ENCODE measurements at regions not wholly inside any gene's neighbourhood (a gene's known extent, or its start where the extent isn't known, plus 50 kb on each side); places are given as distances from the start of the nearest gene placed in this dataset.
"Not testable (repeated sequence)": the region's sequence is repeated elsewhere in the genome, so short reads cannot be mapped to it uniquely, and the experiment has no call there.

- H3K27me3 ChIP-seq (replicated peaks; ENCODE audit: insufficient read depth) = no peaks in the 10 kb centered on the region
- no peak for DNase-seq
- H4K20me1 ChIP-seq (ENCODE audit: insufficient read depth) = no peaks in the 10 kb centered on the region
- no peak overlapping the region for H3K27ac ChIP-seq
- H3K4me2 ChIP-seq (ENCODE audit: unreplicated experiment) = no peak overlapping the region
- no peaks in the 10 kb centered on the region for H3K36me3 ChIP-seq (ENCODE audit: low read depth)
- no peak overlapping the region for H2AFZ ChIP-seq
- no peaks in the 10 kb centered on the region for H3K4me1 ChIP-seq (ENCODE audit: insufficient read depth)
- H3K9ac ChIP-seq = no peak overlapping the region
- no peak for TF ChIP-seq EZH2phosphoT487 (IDR thresholded peaks at IDR 0.05; ENCODE audit: insufficient read depth, low read depth)
- no peak for TF ChIP-seq EZH2 (IDR thresholded peaks at IDR 0.05; ENCODE audit: insufficient read depth, poor library complexity, severe bottlenecking)
- H3K9me2 ChIP-seq (ENCODE audit: insufficient read depth) = no peaks in the 10 kb centered on the region
- H3F3A ChIP-seq (ENCODE audit: insufficient read depth) = no peaks in the 10 kb centered on the region
- H3K4me3 ChIP-seq = no peak overlapping the region
- no peaks in the 10 kb centered on the region for H3K9me3 ChIP-seq (ENCODE audit: low read depth)
- in situ Hi-C loops (cut with MboI) = no loop called here
- no peaks in the 10 kb centered on the region for H3K79me2 ChIP-seq (ENCODE audit: insufficient read depth)
These were observed 83.9 kb upstream of the SIPA1L2 start for GRCh38 chr1:232713785-232714184.

- Histone ChIP-seq H3K79me2 (ENCODE audit: insufficient read depth) (no peaks in the 10 kb centered on the region), H3K9me3 (ENCODE audit: low read depth) (no peaks in the 10 kb centered on the region), H3K9me2 (ENCODE audit: insufficient read depth) (no peaks in the 10 kb centered on the region), H2AFZ (no peak overlapping the region), H3K4me2 (ENCODE audit: unreplicated experiment) (no peak overlapping the region), H3K27me3 (replicated peaks; ENCODE audit: insufficient read depth) (no peaks in the 10 kb centered on the region), H3K36me3 (ENCODE audit: low read depth) (no peaks in the 10 kb centered on the region), H4K20me1 (ENCODE audit: insufficient read depth) (no peaks in the 10 kb centered on the region), H3K4me1 (ENCODE audit: insufficient read depth) (no peaks in the 10 kb centered on the region), H3K4me3 (no peak overlapping the region), H3F3A (ENCODE audit: insufficient read depth) (no peaks in the 10 kb centered on the region), H3K27ac (no peak overlapping the region), H3K9ac (no peak overlapping the region)
- in situ Hi-C loops (cut with MboI) = no loop called here
- DNase-seq = no peak
- TF ChIP-seq EZH2 (IDR thresholded peaks at IDR 0.05; ENCODE audit: insufficient read depth, poor library complexity, severe bottlenecking) = no peak
- TF ChIP-seq EZH2phosphoT487 (IDR thresholded peaks at IDR 0.05; ENCODE audit: insufficient read depth, low read depth) = no peak
These were observed 85.2 kb upstream of the SIPA1L2 start for GRCh38 chr1:232715154-232715553.

- 92 to 95% methylated on average over 4 of the region's 4 CpGs for WGBS, 2 experiments (ENCODE audit: low coverage in 1 of 2, low lambda C conversion rate in 2 of 2, missing lambda C conversion rate in 2 of 2)
- H3K27me3 ChIP-seq (replicated peaks; ENCODE audit: insufficient read depth); H3K4me2 ChIP-seq (ENCODE audit: unreplicated experiment); H3K9ac ChIP-seq; in situ Hi-C loops (cut with MboI); H4K20me1 ChIP-seq (ENCODE audit: insufficient read depth); H3K4me3 ChIP-seq; H3K9me3 ChIP-seq (ENCODE audit: low read depth); H3K9me2 ChIP-seq (ENCODE audit: insufficient read depth); H2AFZ ChIP-seq; H3F3A ChIP-seq (ENCODE audit: insufficient read depth); H3K79me2 ChIP-seq (ENCODE audit: insufficient read depth); H3K27ac ChIP-seq; H3K36me3 ChIP-seq (ENCODE audit: low read depth); DNase-seq; H3K4me1 ChIP-seq (ENCODE audit: insufficient read depth): not testable (repeated sequence)
These were observed 87.3 kb upstream of the MAP10 start for GRCh38 chr1:232717911-232718310.

DNA sequence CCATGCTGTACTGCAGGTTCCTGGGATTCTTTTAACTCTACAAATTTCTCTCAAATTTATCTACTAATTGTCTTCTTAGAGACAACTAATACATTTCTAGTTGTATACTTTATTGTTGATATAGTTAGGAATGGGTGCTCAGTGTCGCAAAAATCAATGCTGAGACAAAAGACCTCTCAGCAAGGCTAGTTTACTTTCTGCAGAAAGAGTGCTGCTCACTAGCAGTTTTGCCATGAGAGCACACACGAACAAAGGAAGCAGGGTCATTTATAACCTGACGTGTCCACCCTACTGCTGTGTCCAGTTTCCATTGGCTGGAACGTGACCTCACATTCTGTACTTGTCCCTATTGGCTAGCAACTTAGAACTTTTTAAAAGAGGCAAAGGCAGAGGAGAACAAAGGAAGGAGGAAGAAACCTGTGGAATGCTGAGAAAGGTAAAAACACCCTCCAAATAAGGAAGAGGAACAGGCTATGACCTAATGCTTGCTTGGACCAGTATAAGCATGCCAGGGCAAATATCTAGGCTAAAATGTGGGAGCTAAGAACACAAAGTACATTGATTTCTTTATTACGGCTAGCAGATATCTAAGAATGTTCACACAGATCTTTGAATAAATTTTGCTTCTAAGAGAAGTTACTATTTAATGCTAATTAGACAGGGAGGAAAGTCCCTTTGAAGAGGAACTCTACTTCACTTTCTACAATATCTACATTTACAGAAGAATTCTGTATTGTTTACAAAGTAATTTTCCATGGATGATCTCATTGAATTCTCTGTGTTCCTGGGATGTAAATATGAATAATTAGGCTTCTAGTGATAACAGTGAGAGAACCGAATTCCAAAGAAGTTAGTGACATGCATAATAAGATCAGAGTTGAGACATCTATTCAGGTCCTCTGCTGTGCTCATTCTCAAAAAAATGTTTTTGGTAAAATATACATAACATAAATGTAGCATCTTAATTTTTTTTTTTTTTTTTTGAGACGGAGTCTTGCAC, 86.0 kb upstream of the MAP10 start:
- no peaks in the 10 kb centered on the region for H3K36me3 ChIP-seq (ENCODE audit: low read depth)
- H3K27me3 ChIP-seq (replicated peaks; ENCODE audit: insufficient read depth) = no peaks in the 10 kb centered on the region
- no peak overlapping the region for H3K4me2 ChIP-seq (ENCODE audit: unreplicated experiment)
- no peaks in the 10 kb centered on the region for H4K20me1 ChIP-seq (ENCODE audit: insufficient read depth)
- H3K79me2 ChIP-seq (ENCODE audit: insufficient read depth) = no peaks in the 10 kb centered on the region
- no peaks in the 10 kb centered on the region for H3K9me2 ChIP-seq (ENCODE audit: insufficient read depth)
- in situ Hi-C loops (cut with MboI) = no loop called here
- no peaks in the 10 kb centered on the region for H3K9me3 ChIP-seq (ENCODE audit: low read depth)
- 87 to 91% methylated on average over 7 of the region's 7 CpGs for WGBS, 2 experiments (ENCODE audit: low coverage in 1 of 2, low lambda C conversion rate in 2 of 2, missing lambda C conversion rate in 2 of 2)
- no peak overlapping the region for H3K4me3 ChIP-seq
- no peaks in the 10 kb centered on the region for H3F3A ChIP-seq (ENCODE audit: insufficient read depth)
- no peak overlapping the region for H3K9ac ChIP-seq
- H3K4me1 ChIP-seq (ENCODE audit: insufficient read depth) = no peaks in the 10 kb centered on the region
- DNase-seq = no peak
- TF ChIP-seq EZH2phosphoT487 (IDR thresholded peaks at IDR 0.05; ENCODE audit: insufficient read depth, low read depth) (no peak), EZH2 (IDR thresholded peaks at IDR 0.05; ENCODE audit: insufficient read depth, poor library complexity, severe bottlenecking) (no peak)
- no peak overlapping the region for H3K27ac ChIP-seq
- H2AFZ ChIP-seq = no peak overlapping the region

GRCh38 chr1:232722626-232723025, 82.6 kb upstream of the MAP10 start:
- no peak overlapping the region for H3K9ac ChIP-seq

More at GRCh38 chr1:232722626-232723025, 82.6 kb upstream of the MAP10 start:
- Histone ChIP-seq H3K4me1 (ENCODE audit: insufficient read depth) (peaks cover 16% of the 10 kb centered on the region), H3K27ac (no peak overlapping the region), H2AFZ (no peak overlapping the region), H3K4me2 (ENCODE audit: unreplicated experiment) (no peak overlapping the region), H3K4me3 (no peak overlapping the region), H3K79me2 (ENCODE audit: insufficient read depth) (no peaks in the 10 kb centered on the region), H4K20me1 (ENCODE audit: insufficient read depth) (no peaks in the 10 kb centered on the region), H3K27me3 (replicated peaks; ENCODE audit: insufficient read depth) (no peaks in the 10 kb centered on the region), H3F3A (ENCODE audit: insufficient read depth) (peaks cover 13% of the 10 kb centered on the region; the same call in 1 of the 2 replicates), H3K9me3 (ENCODE audit: low read depth) (no peaks in the 10 kb centered on the region), H3K9me2 (ENCODE audit: insufficient read depth) (no peaks in the 10 kb centered on the region), H3K36me3 (ENCODE audit: low read depth) (no peaks in the 10 kb centered on the region)
- 85 to 86% methylated on average over 3 of the region's 3 CpGs for WGBS, 2 experiments (ENCODE audit: low coverage in 1 of 2, low lambda C conversion rate in 2 of 2, missing lambda C conversion rate in 2 of 2)
- in situ Hi-C loops (cut with MboI) = no loop called here
- no peak for TF ChIP-seq EZH2 (IDR thresholded peaks at IDR 0.05; ENCODE audit: insufficient read depth, poor library complexity, severe bottlenecking)
- TF ChIP-seq EZH2phosphoT487 (IDR thresholded peaks at IDR 0.05; ENCODE audit: insufficient read depth, low read depth) = no peak
- DNase-seq = peak; percentile 12
